ENCODE measurements at regions not wholly inside any gene's neighbourhood (a gene's known extent, or its start where the extent isn't known, plus 50 kb on each side); places are given as distances from the start of the nearest gene placed in this dataset.
"Not testable (repeated sequence)": the region's sequence is repeated elsewhere in the genome, so short reads cannot be mapped to it uniquely, and the experiment has no call there.

DNA sequence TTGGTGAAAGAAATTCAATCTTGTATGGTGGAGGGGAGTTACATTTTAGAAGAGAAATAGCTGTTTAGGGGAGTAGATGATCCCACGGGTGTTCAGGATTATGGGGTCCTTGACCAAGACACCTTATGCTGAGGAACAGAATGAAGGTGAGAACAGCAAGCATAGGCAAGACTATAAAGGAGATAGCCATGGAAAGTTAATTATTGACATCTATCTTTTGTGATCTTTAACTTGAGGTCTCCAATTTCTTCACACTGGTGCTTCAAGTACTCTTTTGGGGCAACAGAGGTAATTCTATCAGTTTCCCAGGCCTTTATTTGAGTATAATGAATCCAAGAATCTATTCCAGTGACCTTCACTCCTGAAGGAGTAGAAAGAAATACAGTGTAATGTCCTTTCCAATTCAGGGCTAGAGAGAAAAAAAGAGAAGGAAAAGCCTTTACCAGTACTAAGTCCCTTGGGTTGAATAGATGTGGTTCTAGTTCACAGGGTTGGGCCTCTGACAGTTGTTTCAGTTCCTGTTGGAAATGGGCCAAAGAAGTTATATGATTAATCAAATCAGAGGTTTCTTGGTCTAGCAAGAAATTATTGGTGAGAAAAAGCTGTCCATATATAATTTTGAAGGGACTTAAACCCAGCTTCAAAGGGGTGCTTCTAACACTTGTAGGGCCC lies 2104.1 kb upstream of the ACO1 start:
- no peak overlapping the region for H3K4me3 ChIP-seq
- H3K27ac ChIP-seq (replicated peaks in 1 of 4) = no peak overlapping the region
- H3K27me3 ChIP-seq = no peaks in the 10 kb centered on the region
- 100% methylated on average over 1 of the region's 1 CpG for WGBS
- no peak for TF ChIP-seq POLR2A (IDR thresholded peaks at IDR 0.05; ENCODE audit: low read depth)
- no peak for TF ChIP-seq POLR2AphosphoS5 (IDR thresholded peaks at IDR 0.05)
- TF ChIP-seq EP300 (IDR thresholded peaks at IDR 0.05) = no peak
- intact Hi-C loops (cut with DNase I) = no loop called here
- H3K4me1 ChIP-seq = no peaks in the 10 kb centered on the region
- H3K36me3 ChIP-seq = no peaks in the 10 kb centered on the region
- peaks cover 0 to 7% (median 0%) of the 10 kb centered on the region in 4 donors for H3K9me3 ChIP-seq
- no peak for DNase-seq (ENCODE audit: extremely low spot score)

- Histone ChIP-seq H3K9me3 (no peaks in the 10 kb centered on the region), H3K27me3 (no peaks in the 10 kb centered on the region), H3K4me3 (no peak overlapping the region), H3K27ac (replicated peaks in 1 of 4) (no peak overlapping the region), H3K36me3 (no peaks in the 10 kb centered on the region), H3K4me1 (no peaks in the 10 kb centered on the region)
- DNase-seq (ENCODE audit: extremely low spot score) = no peak
- TF ChIP-seq POLR2A (IDR thresholded peaks at IDR 0.05; ENCODE audit: low read depth) = no peak
- no peak for TF ChIP-seq POLR2AphosphoS5 (IDR thresholded peaks at IDR 0.05)
- no peak for TF ChIP-seq EP300 (IDR thresholded peaks at IDR 0.05)
- TF ChIP-seq, protein P1, sequence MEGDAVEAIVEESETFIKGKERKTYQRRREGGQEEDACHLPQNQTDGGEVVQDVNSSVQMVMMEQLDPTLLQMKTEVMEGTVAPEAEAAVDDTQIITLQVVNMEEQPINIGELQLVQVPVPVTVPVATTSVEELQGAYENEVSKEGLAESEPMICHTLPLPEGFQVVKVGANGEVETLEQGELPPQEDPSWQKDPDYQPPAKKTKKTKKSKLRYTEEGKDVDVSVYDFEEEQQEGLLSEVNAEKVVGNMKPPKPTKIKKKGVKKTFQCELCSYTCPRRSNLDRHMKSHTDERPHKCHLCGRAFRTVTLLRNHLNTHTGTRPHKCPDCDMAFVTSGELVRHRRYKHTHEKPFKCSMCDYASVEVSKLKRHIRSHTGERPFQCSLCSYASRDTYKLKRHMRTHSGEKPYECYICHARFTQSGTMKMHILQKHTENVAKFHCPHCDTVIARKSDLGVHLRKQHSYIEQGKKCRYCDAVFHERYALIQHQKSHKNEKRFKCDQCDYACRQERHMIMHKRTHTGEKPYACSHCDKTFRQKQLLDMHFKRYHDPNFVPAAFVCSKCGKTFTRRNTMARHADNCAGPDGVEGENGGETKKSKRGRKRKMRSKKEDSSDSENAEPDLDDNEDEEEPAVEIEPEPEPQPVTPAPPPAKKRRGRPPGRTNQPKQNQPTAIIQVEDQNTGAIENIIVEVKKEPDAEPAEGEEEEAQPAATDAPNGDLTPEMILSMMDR (IDR thresholded peaks at IDR 0.05) = no peak
- intact Hi-C loops (cut with DNase I) = no loop called here
- WGBS = 69% methylated on average over 2 of the region's 2 CpGs
These were observed 2095.0 kb upstream of the ACO1 start for GRCh38 chr9:30289435-30289834.

DNA sequence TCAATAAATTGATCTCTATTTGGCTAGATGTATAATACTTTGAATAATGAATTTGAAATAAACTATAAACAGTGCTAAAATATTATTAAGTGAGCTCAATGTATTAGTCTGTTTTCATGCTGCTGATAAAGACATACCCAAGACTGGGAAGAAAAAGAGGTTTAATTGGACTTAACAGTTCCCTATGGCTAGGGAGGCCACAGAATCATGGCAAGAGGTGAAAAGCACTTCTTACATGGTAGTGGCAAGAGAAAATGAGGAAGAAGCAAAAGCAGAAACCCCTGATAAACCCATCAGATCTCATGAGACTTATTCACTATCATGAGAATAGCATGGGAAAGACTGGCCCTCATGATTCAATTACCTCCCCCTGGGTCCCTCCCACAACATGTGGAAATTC lies 2092.4 kb upstream of the ACO1 start:
- H3K36me3 ChIP-seq; DNase-seq (ENCODE audit: extremely low spot score); H3K4me1 ChIP-seq; intact Hi-C loops (cut with DNase I); H3K27ac ChIP-seq (replicated peaks in 1 of 4); H3K4me3 ChIP-seq; H3K9me3 ChIP-seq; H3K27me3 ChIP-seq: not testable (repeated sequence)

DNA sequence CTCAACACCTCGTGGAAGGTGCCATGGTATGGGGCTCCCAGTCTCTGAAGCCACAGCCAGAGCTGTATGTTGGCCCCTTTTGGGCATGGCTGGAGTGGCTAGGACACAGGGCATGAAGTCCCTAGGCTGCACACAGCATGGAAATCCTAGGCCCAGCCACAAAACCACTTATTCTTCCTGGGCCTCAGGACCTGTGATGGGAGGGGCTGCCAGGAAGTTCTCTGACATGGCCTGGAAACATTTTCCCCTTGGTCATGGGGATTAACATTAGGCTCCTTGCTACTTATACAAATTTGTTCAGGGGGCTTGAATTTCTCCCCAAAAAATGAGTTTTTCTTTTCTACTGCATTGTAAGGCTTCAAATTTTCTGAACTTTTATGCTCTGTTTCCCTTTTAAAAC lies 2091.2 kb upstream of the ACO1 start:
- Histone ChIP-seq H3K36me3 (no peaks in the 10 kb centered on the region), H3K27me3 (no peaks in the 10 kb centered on the region), H3K27ac (replicated peaks in 1 of 4) (no peak overlapping the region), H3K4me1 (no peaks in the 10 kb centered on the region), H3K4me3 (no peak overlapping the region), H3K9me3 (no peaks in the 10 kb centered on the region)
- TF ChIP-seq POLR2A (IDR thresholded peaks at IDR 0.05; ENCODE audit: low read depth) (no peak), EP300 (IDR thresholded peaks at IDR 0.05) (no peak), POLR2AphosphoS5 (IDR thresholded peaks at IDR 0.05) (no peak)
- TF ChIP-seq, protein P1 (IDR thresholded peaks at IDR 0.05) = no peak
- intact Hi-C loops (cut with DNase I) = no loop called here
- no peak for DNase-seq (ENCODE audit: extremely low spot score)
- 86% methylated on average over 1 of the region's 1 CpG for WGBS

GRCh38 chr9:30299126-30299780 lies 2085.2 kb upstream of the ACO1 start:
- Histone ChIP-seq H3K4me3 (no peak overlapping the region), H3K36me3 (no peaks in the 10 kb centered on the region), H3K9me3 (no peaks in the 10 kb centered on the region), H3K27ac (replicated peaks in 1 of 4) (no peak overlapping the region), H3K4me1 (no peaks in the 10 kb centered on the region), H3K27me3 (no peaks in the 10 kb centered on the region)
- intact Hi-C loops (cut with DNase I) = no loop called here
- no peak for DNase-seq (ENCODE audit: extremely low spot score)
- 97% methylated on average over 5 of the region's 25 CpGs for WGBS
- TF ChIP-seq EP300 (IDR thresholded peaks at IDR 0.05) (no peak), POLR2AphosphoS5 (IDR thresholded peaks at IDR 0.05) (no peak), POLR2A (IDR thresholded peaks at IDR 0.05; ENCODE audit: low read depth) (no peak)
- TF ChIP-seq, protein P1 (IDR thresholded peaks at IDR 0.05) = no peak

Measured in esophagus muscularis mucosa (tissue), 4 donors.